HepG2 (cell line): ENCODE measurements at regions not wholly inside any gene's neighbourhood (a gene's known extent, or its start where the extent isn't known, plus 50 kb on each side); places are given as distances from the start of the nearest gene placed in this dataset.

Source experiments
- ATAC-seq: fragments of 200-7000 bp; cut with Tn5 transposase; 3 replicates; pipeline ENCODE4 v1.9.1; 2020; ENCODE audit warnings: mild to moderate bottlenecking, moderate library complexity
- BruUV-seq: library from RNA; stranded (reverse); fragments of 400-500 nt; replicated peaks from 2 replicates; lab custom pipeline; 2021; lab: Mats Ljungman, UMichigan
- CTCF ChIA-PET: fragments of 300-600 bp; formaldehyde crosslinking; extraction: SDS; loops from one replicate; lab custom pipeline; 2021; ENCODE audit warnings: low total read pairs, inconsistent platforms, low intra/inter-chr PET ratio; lab: Yijun Ruan, JAX
- POLR2A ChIA-PET: fragments of 350-600 bp; sonication (Branson Sonifier 250); formaldehyde crosslinking; loops from one replicate; lab custom pipeline; 2020; ENCODE audit warnings: antibody characterized with exemption, inconsistent platforms; lab: Yijun Ruan, JAX
- DNase-seq: peaks from one replicate; pipeline ENCODE4 v3.0.0-alpha.2; 2015; ENCODE audit warnings: low spot score
- FAIRE-seq: peaks from 3 replicates; lab custom pipeline; 2011; peaks lifted over from hg19 to GRCh38; lab: Jason Lieb, UNC
- H2AFZ ChIP-seq: one replicate; pipeline ENCODE4 v1.6.1; 2011; ENCODE audit warnings: low read length, inconsistent platforms
- H3K27ac ChIP-seq: fragments of 300-600 bp; 3 replicates; pipeline ENCODE4 v1.8.0; 2011; ENCODE audit warnings: mixed run types, mild to moderate bottlenecking, mixed read lengths, low read length, inconsistent platforms; ENCODE audit not compliant: insufficient read depth; ENCODE audit errors: extremely low read length
- H3K27me3 ChIP-seq, 2 experiments: fragments of 200-600 bp in 1 of 2; 2 replicates in 1 of 2; 3 replicates in 1 of 2; pipeline versions ENCODE4 v1.6.0 to v1.8.0; 2011; ENCODE audit warnings: low read length in 2 of 2, mild to moderate bottlenecking in 2 of 2, moderate library complexity in 2 of 2, inconsistent platforms in 1 of 2; ENCODE audit not compliant: insufficient read depth in 2 of 2, control insufficient read depth in 1 of 2
- H3K36me3 ChIP-seq, 2 experiments: fragments of 200-600 bp in 1 of 2; replicated peaks in 1 of 2; 2 replicates in 1 of 2; 3 replicates in 1 of 2; pipeline versions ENCODE4 v1.5.1 to v1.8.0; 2011; ENCODE audit warnings: low read length in 2 of 2, inconsistent platforms in 1 of 2; ENCODE audit not compliant: insufficient read depth in 2 of 2, control insufficient read depth in 1 of 2
- H3K4me1 ChIP-seq: 2 replicates; pipeline ENCODE4 v1.5.1; 2012; ENCODE audit warnings: low read length, inconsistent platforms; ENCODE audit not compliant: insufficient read depth
- H3K4me2 ChIP-seq: 2 replicates; pipeline ENCODE4 v1.6.0; 2011; ENCODE audit warnings: low read depth, low read length, inconsistent platforms
- H3K4me3 ChIP-seq, 3 experiments: fragments of 200-600 bp in 1 of 3; sonication (generic), shearing (Covaris generic) in 1 of 3; replicated peaks in 1 of 3; 2 replicates each; pipeline ENCODE4 v1.5.1; 2011 to 2016; ENCODE audit warnings: low read length in 3 of 3, inconsistent platforms in 2 of 3, low read depth in 2 of 3, mild to moderate bottlenecking in 2 of 3, control low read depth in 1 of 3, mixed read lengths in 1 of 3; ENCODE audit not compliant: insufficient read depth in 1 of 3
- H3K79me2 ChIP-seq: one replicate; pipeline ENCODE4 v1.6.1; 2011; ENCODE audit warnings: low read length, inconsistent platforms; ENCODE audit not compliant: insufficient read depth
- H3K9ac ChIP-seq: 2 replicates; pipeline ENCODE4 v1.6.0; 2011; ENCODE audit warnings: mild to moderate bottlenecking, low read depth, low read length, inconsistent platforms; ENCODE audit not compliant: insufficient read depth
- H3K9me3 ChIP-seq: 2 replicates; pipeline ENCODE4 v1.5.1; 2012; ENCODE audit warnings: mild to moderate bottlenecking, low read length
- H4K20me1 ChIP-seq: 2 replicates; pipeline ENCODE4 v1.6.0; 2011; ENCODE audit warnings: inconsistent platforms, mild to moderate bottlenecking, low read length, moderate library complexity; ENCODE audit not compliant: insufficient read depth
- HNF4G ChIP-seq, 2 experiments: sonication (generic) in 1 of 2; formaldehyde crosslinking in 1 of 2; IDR thresholded peaks; 2 replicates each; pipeline versions ENCODE4 v1.4.0 to v1.6.1; 2011 to 2020; ENCODE audit warnings: borderline replicate concordance in 2 of 2, low read depth in 2 of 2, mild to moderate bottlenecking in 2 of 2, low read length in 1 of 2, missing genetic modification reagents in 1 of 2, moderate library complexity in 1 of 2
- KAT8 ChIP-seq: IDR thresholded peaks from 2 replicates; pipeline ENCODE4 v1.6.1; 2016; ENCODE audit warnings: missing genetic modification reagents, missing compliant biosample characterization
- KDM5A ChIP-seq: fragments of 200-600 bp; sonication (generic); IDR thresholded peaks from 2 replicates; pipeline ENCODE4 v1.7.0; 2018; ENCODE audit warnings: antibody characterized with exemption, mild to moderate bottlenecking, low read length, borderline replicate concordance
- MTA1 ChIP-seq: sonication (generic); formaldehyde crosslinking; IDR thresholded peaks from 2 replicates; pipeline ENCODE4 v1.4.0; 2020; ENCODE audit warnings: missing genetic modification reagents, mild to moderate bottlenecking, borderline replicate concordance
- NCOR1 ChIP-seq: fragments of 200-600 bp; sonication (generic); IDR thresholded peaks from 2 replicates; pipeline ENCODE4 v1.7.0; 2017; ENCODE audit warnings: antibody characterized with exemption, low read length, borderline replicate concordance
- SNAPC2 ChIP-seq: sonication (generic); formaldehyde crosslinking; IDR thresholded peaks from 2 replicates; pipeline ENCODE4 v1.8.1; 2022; ENCODE audit warnings: mild to moderate bottlenecking, missing genetic modification reagents
- ZBTB1 ChIP-seq: sonication (generic); formaldehyde crosslinking; IDR thresholded peaks from 2 replicates; pipeline ENCODE4 v1.4.0; 2020; ENCODE audit warnings: missing genetic modification reagents, borderline replicate concordance
- ZNF138 ChIP-seq: sonication (generic); formaldehyde crosslinking; IDR thresholded peaks from 2 replicates; pipeline ENCODE4 v1.5.0; 2020; ENCODE audit warnings: mild to moderate bottlenecking, low read depth, missing genetic modification reagents
- ZNF543 ChIP-seq: sonication (generic); formaldehyde crosslinking; IDR thresholded peaks from 2 replicates; pipeline ENCODE4 v1.4.0; 2020; ENCODE audit warnings: mild to moderate bottlenecking, missing genetic modification reagents
- ZNF558 ChIP-seq: sonication (generic); formaldehyde crosslinking; IDR thresholded peaks from 2 replicates; pipeline ENCODE4 v1.9.0; 2022; ENCODE audit warnings: mild to moderate bottlenecking, missing genetic modification reagents, borderline replicate concordance
- ZNF570 ChIP-seq: sonication (generic); formaldehyde crosslinking; IDR thresholded peaks from 2 replicates; pipeline ENCODE4 v1.4.0; 2020; ENCODE audit warnings: mild to moderate bottlenecking, missing genetic modification reagents, borderline replicate concordance
- ZNF615 ChIP-seq: sonication (generic); formaldehyde crosslinking; IDR thresholded peaks from 2 replicates; pipeline ENCODE4 v1.5.0; 2020; ENCODE audit warnings: mild to moderate bottlenecking, missing genetic modification reagents, borderline replicate concordance
- ZNF619 ChIP-seq: sonication (generic); formaldehyde crosslinking; IDR thresholded peaks from 2 replicates; pipeline ENCODE4 v1.4.0; 2020; ENCODE audit warnings: mild to moderate bottlenecking, missing genetic modification reagents
- ZSCAN25 ChIP-seq: sonication (generic); formaldehyde crosslinking; IDR thresholded peaks from 2 replicates; pipeline ENCODE4 v1.8.0; 2022; ENCODE audit warnings: mild to moderate bottlenecking, missing genetic modification reagents
- in situ Hi-C: cut with HindIII; loops from 2 replicates; pipeline ENCODE4 v1.10.0; 2017; ENCODE audit warnings: low pct_unique_long_range_greater_than_20kb; ENCODE audit not compliant: extremely low pct_ligation_motif_present
- intact Hi-C: fragments of 100-400 bp; cut with micrococcal nuclease; formaldehyde crosslinking; loops from one replicate; pipeline ENCODE4 v1.10.0; 2022; ENCODE audit not compliant: unreplicated experiment
- TF ChIP-seq, protein P1 (sequence below): sonication (generic); formaldehyde crosslinking; IDR thresholded peaks from 2 replicates; pipeline ENCODE4 v1.5.0; 2020; ENCODE audit warnings: missing genetic modification reagents, mild to moderate bottlenecking, borderline replicate concordance
- TF ChIP-seq, protein P2 (sequence below): sonication (generic); formaldehyde crosslinking; conservative IDR thresholded peaks from 2 replicates; pipeline ENCODE4 v1.8.0; 2022; ENCODE audit warnings: missing genetic modification reagents
- TF ChIP-seq, protein P3 (sequence below): sonication (generic); formaldehyde crosslinking; IDR thresholded peaks from 2 replicates; pipeline ENCODE4 v1.5.0; 2020; ENCODE audit warnings: mild to moderate bottlenecking, missing genetic modification reagents, moderate library complexity

DNA sequence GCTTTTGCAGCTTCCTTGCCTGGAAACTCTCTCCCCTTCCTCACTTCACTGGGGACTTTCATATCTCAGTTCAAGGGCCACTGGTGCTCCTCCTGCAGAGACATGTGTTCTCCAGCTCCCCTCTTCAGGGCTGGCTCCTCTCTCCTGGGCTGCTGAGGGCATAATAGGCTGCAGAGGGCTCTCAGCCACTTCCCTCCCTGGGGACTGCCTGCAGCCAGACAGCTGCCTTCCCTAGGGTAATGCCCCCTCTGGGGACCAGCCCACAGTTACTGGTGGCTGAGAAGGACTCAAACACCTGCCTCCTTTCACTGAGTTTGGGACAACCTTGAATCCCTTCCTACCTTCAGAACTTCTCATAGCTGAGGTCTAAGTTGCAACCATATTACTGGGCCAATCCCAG lies 104.8 kb upstream of the POU3F1 start:
- Histone ChIP-seq H3K4me1 (no peaks in the 10 kb centered on the region), H3K4me2 (no peak overlapping the region), H3K9ac (no peak overlapping the region), H3K27ac (no peak overlapping the region), H3K4me3 (no peak overlapping the region), H3K27me3 (no peaks in the 10 kb centered on the region), H2AFZ (no peak overlapping the region), H3K79me2 (no peaks in the 10 kb centered on the region), H3K36me3 (no peaks in the 10 kb centered on the region), H3K9me3 (no peaks in the 10 kb centered on the region), H4K20me1 (no peaks in the 10 kb centered on the region)
- FAIRE-seq: no peak
- CTCF ChIA-PET: no interaction called here
- ATAC-seq: no peak
- in situ Hi-C loops (no loop called here), intact Hi-C loops (no loop called here)
- POLR2A ChIA-PET: no interaction called here
- no TSS peak for BruUV-seq
- DNase-seq: no peak
- no peak for TF ChIP-seq ZSCAN25
- no peak for TF ChIP-seq MTA1 (CRISPR knock-in tag)
- no peak for TF ChIP-seq ZNF615 (CRISPR knock-in tag)
- no peak for TF ChIP-seq ZNF543 (CRISPR knock-in tag)
- TF ChIP-seq HNF4G (IDR thresholded peaks at IDR 0.05; ENCODE audit: borderline replicate concordance, low read depth, low read length): no peak
- TF ChIP-seq HNF4G (CRISPR knock-in tag; IDR thresholded peaks at IDR 0.05; ENCODE audit: borderline replicate concordance, low read depth): no peak
- TF ChIP-seq NCOR1: no peak
- TF ChIP-seq, protein P1, sequence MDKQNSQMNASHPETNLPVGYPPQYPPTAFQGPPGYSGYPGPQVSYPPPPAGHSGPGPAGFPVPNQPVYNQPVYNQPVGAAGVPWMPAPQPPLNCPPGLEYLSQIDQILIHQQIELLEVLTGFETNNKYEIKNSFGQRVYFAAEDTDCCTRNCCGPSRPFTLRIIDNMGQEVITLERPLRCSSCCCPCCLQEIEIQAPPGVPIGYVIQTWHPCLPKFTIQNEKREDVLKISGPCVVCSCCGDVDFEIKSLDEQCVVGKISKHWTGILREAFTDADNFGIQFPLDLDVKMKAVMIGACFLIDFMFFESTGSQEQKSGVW (CRISPR knock-in tag): no peak
- TF ChIP-seq SNAPC2 (CRISPR knock-in tag): no peak
- TF ChIP-seq KDM5A: no peak
- TF ChIP-seq KAT8 (CRISPR knock-in tag): no peak
- no peak for TF ChIP-seq ZNF570 (CRISPR knock-in tag)
- TF ChIP-seq, protein P2, sequence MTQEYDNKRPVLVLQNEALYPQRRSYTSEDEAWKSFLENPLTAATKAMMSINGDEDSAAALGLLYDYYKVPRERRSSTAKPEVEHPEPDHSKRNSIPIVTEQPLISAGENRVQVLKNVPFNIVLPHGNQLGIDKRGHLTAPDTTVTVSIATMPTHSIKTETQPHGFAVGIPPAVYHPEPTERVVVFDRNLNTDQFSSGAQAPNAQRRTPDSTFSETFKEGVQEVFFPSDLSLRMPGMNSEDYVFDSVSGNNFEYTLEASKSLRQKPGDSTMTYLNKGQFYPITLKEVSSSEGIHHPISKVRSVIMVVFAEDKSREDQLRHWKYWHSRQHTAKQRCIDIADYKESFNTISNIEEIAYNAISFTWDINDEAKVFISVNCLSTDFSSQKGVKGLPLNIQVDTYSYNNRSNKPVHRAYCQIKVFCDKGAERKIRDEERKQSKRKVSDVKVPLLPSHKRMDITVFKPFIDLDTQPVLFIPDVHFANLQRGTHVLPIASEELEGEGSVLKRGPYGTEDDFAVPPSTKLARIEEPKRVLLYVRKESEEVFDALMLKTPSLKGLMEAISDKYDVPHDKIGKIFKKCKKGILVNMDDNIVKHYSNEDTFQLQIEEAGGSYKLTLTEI: no peak
- no peak for TF ChIP-seq ZBTB1
- no peak for TF ChIP-seq ZNF558 (CRISPR knock-in tag)
- TF ChIP-seq ZNF619 (CRISPR knock-in tag): no peak
- TF ChIP-seq, protein P3, sequence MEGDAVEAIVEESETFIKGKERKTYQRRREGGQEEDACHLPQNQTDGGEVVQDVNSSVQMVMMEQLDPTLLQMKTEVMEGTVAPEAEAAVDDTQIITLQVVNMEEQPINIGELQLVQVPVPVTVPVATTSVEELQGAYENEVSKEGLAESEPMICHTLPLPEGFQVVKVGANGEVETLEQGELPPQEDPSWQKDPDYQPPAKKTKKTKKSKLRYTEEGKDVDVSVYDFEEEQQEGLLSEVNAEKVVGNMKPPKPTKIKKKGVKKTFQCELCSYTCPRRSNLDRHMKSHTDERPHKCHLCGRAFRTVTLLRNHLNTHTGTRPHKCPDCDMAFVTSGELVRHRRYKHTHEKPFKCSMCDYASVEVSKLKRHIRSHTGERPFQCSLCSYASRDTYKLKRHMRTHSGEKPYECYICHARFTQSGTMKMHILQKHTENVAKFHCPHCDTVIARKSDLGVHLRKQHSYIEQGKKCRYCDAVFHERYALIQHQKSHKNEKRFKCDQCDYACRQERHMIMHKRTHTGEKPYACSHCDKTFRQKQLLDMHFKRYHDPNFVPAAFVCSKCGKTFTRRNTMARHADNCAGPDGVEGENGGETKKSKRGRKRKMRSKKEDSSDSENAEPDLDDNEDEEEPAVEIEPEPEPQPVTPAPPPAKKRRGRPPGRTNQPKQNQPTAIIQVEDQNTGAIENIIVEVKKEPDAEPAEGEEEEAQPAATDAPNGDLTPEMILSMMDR: no peak
- no peak for TF ChIP-seq ZNF138 (CRISPR knock-in tag)
